Mesothelial cell of epicardium (in vitro differentiated cells): ENCODE measurements at regions not wholly inside any gene's neighbourhood (a gene's known extent, or its start where the extent isn't known, plus 50 kb on each side); places are given as distances from the start of the nearest gene placed in this dataset.

Source experiments
- DNase-seq, 2 experiments: peaks; one replicate each; pipeline ENCODE4 v3.0.0; 2021; ENCODE audit warnings: low spot score in 2 of 2; ENCODE audit not compliant: unreplicated experiment in 2 of 2
- H3K27ac Mint-ChIP-seq: 2 replicates; pipeline ENCODE4 v1.8.0; 2021; ENCODE audit warnings: mixed read lengths
- H3K27me3 Mint-ChIP-seq: 2 replicates; pipeline ENCODE4 v1.8.0; 2021; ENCODE audit warnings: low read depth, mixed read lengths
- H3K36me3 Mint-ChIP-seq: 2 replicates; pipeline ENCODE4 v1.8.0; 2021; ENCODE audit warnings: mixed read lengths
- H3K4me1 Mint-ChIP-seq: 2 replicates; pipeline ENCODE4 v1.8.0; 2021; ENCODE audit warnings: mixed read lengths
- H3K4me3 Mint-ChIP-seq: 2 replicates; pipeline ENCODE4 v1.8.0; 2021; ENCODE audit warnings: mild to moderate bottlenecking, moderate library complexity, mixed read lengths
- H3K9me3 Mint-ChIP-seq: 2 replicates; pipeline ENCODE4 v1.8.0; 2021; ENCODE audit warnings: mixed read lengths
- TF ChIP-seq, protein P1 (sequence below): fragments of 200-600 bp; sonication (generic); IDR thresholded peaks from one replicate; pipeline ENCODE4 v1.5.0; 2021; ENCODE audit warnings: antibody characterized with exemption; ENCODE audit not compliant: unreplicated experiment

DNA sequence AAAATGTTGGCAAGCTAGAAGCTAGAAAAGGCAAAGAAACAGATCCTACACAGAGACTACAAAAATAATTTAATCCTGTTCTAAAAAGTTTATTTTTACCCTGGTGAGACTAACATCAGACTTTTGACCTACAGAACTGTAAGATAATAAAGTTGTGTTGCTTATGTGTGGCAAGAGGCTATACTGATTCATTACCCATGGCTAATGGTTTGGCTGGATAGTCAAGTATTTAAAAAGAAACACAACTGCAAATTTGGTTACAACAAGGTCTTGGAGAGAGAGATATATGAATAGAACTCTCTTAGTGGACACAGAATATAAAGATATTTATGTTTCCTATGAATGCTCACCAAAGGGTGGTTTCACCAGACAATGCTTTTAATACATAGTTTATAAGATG, 364.2 kb upstream of the PLSCR5 start:
- Mint-ChIP-seq H3K36me3 (no peaks in the 10 kb centered on the region), H3K4me3 (no peak overlapping the region), H3K27ac (no peak overlapping the region), H3K4me1 (no peaks in the 10 kb centered on the region), H3K27me3 (no peaks in the 10 kb centered on the region), H3K9me3 (no peaks in the 10 kb centered on the region)
- TF ChIP-seq, protein P1, sequence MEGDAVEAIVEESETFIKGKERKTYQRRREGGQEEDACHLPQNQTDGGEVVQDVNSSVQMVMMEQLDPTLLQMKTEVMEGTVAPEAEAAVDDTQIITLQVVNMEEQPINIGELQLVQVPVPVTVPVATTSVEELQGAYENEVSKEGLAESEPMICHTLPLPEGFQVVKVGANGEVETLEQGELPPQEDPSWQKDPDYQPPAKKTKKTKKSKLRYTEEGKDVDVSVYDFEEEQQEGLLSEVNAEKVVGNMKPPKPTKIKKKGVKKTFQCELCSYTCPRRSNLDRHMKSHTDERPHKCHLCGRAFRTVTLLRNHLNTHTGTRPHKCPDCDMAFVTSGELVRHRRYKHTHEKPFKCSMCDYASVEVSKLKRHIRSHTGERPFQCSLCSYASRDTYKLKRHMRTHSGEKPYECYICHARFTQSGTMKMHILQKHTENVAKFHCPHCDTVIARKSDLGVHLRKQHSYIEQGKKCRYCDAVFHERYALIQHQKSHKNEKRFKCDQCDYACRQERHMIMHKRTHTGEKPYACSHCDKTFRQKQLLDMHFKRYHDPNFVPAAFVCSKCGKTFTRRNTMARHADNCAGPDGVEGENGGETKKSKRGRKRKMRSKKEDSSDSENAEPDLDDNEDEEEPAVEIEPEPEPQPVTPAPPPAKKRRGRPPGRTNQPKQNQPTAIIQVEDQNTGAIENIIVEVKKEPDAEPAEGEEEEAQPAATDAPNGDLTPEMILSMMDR = no peak
- DNase-seq = no peak

DNA sequence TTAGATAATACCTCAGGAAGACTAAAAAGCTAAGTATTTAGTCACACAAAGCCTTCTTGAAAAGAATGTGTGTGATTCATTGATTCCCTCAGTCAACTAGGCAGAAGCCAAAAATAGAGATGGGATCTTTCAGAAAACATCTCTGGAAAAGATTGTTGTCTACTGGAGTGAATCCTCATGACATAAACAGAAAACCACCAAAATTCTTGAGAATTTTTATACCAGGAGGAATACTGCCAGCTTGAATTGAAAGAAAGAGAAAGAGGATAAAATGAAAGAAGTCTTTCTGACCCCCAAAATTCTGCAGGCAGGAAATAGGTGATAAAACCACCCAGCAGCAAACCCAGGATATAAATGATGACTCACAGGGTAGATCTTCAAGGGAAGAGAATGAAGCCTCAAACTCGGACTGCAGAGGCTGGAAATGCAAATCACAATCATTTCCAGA, 363.1 kb upstream of the PLSCR5 start:
- no peak for DNase-seq
- H3K4me1 Mint-ChIP-seq = no peaks in the 10 kb centered on the region

DNA sequence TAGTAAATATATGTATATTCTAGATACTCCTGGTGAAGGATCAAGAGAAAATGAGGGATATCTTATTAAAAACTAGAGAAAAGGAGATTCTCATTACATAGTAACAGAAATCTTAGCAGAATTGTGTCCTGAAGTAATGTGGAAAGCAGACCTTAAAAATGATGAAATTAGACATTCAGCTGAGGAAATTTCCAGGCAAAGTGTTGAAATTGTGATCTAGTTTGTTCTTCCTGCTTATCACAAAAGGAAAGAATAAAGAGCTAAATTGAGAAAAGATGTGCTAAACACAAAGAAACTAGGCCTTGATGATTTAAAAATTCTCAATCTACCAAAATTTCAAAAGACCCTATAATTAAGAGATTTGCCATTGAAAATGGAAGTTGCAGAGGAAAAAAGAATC, 362.6 kb upstream of the PLSCR5 start:
- Mint-ChIP-seq H3K27ac (no peak overlapping the region), H3K4me3 (no peak overlapping the region)
- DNase-seq = no peak

More for the DNA sequence above, 363.1 kb upstream of the PLSCR5 start:
- H3K4me3 Mint-ChIP-seq = no peak overlapping the region
- H3K27me3 Mint-ChIP-seq = no peaks in the 10 kb centered on the region
- TF ChIP-seq, protein P1 = no peak
- H3K27ac Mint-ChIP-seq = no peak overlapping the region
- no peaks in the 10 kb centered on the region for H3K36me3 Mint-ChIP-seq
- peaks cover 6% of the 10 kb centered on the region for H3K9me3 Mint-ChIP-seq

DNA sequence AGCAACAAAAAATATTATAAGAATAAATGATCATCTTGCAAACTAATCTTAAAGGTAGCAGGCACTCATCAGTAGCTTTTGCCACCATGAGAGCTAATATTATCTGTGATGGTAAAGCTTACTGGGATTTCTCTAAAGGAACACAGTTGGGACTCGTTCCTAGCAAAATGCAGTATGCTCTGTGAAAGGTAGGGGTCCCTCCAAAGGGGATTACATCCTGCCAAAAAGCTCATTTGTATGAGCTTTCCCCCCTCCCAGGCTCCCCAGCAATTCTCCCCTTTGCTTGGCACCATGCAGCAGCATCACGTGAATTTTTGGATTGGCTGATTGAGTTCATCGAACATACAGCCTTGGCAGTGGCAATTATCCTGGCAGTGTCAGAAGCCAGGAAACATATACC, 361.0 kb upstream of the PLSCR5 start:
- Mint-ChIP-seq H3K27me3 (no peaks in the 10 kb centered on the region), H3K9me3 (peaks cover 8% of the 10 kb centered on the region), H3K36me3 (no peaks in the 10 kb centered on the region)

More for the DNA sequence above, 362.6 kb upstream of the PLSCR5 start:
- Mint-ChIP-seq H3K9me3 (peaks cover 8% of the 10 kb centered on the region), H3K4me1 (no peaks in the 10 kb centered on the region), H3K36me3 (no peaks in the 10 kb centered on the region), H3K27me3 (no peaks in the 10 kb centered on the region)
- TF ChIP-seq, protein P1 = no peak

DNA sequence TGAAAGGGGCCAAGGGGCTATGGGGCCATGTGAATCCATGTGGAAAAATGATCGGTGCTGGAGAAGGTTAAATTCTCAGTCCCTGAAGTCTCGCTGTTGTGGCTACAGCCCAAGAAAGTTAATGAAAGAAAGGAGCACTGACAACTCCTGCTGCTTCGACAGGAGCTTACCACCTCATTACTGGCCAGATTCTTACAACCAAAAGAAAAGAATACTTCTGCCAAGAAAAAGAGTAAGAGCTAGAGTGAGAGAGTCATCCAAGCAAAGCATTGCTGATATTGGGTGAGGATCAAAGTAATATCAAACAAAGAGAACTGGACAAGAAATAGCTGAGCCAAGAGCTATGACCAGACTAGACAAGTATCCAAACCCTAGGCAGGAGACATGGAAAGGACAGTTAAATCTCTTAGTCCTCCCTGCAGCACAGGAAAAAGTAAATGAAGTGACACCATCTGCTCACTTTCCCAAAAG, 348.4 kb upstream of the PLSCR5 start:
- Mint-ChIP-seq H3K4me1 (peaks cover 3% of the 10 kb centered on the region), H3K27me3 (no peaks in the 10 kb centered on the region), H3K27ac (peak overlapping the region; percentile 19), H3K36me3 (no peaks in the 10 kb centered on the region), H3K9me3 (no peaks in the 10 kb centered on the region), H3K4me3 (no peak overlapping the region)
- TF ChIP-seq, protein P1 = no peak
- DNase-seq = no peak

More for the DNA sequence above, 361.0 kb upstream of the PLSCR5 start:
- no peaks in the 10 kb centered on the region for H3K4me1 Mint-ChIP-seq
- H3K4me3 Mint-ChIP-seq = no peak overlapping the region
- no peak for DNase-seq
- no peak overlapping the region for H3K27ac Mint-ChIP-seq
- TF ChIP-seq, protein P1 = no peak

DNA sequence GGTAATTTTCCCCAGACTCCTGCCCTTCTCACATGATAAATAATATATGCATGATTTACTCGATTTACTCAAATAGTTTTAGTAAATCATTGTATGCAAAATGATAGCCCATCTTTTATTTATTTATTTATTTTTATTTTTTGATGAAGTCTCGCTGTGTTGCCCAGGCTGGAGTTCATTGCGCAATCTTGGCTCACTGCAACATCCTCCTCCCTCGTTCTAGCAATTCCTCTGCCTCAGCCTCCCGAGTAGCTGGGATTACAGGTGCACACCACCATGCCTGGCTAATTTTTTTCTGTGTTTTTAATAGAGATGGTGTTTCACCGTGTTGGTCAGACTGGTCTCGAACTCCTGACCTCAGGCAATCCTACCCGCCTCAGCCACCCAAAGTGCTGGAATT, 343.8 kb upstream of the PLSCR5 start:
- Mint-ChIP-seq H3K9me3 (peaks cover 5% of the 10 kb centered on the region), H3K27me3 (no peaks in the 10 kb centered on the region), H3K4me1 (no peaks in the 10 kb centered on the region), H3K4me3 (no peak overlapping the region), H3K27ac (no peak overlapping the region), H3K36me3 (no peaks in the 10 kb centered on the region)
- DNase-seq = no peak
- TF ChIP-seq, protein P1 = no peak
